ENCODE measurements at regions not wholly inside any gene's neighbourhood (a gene's known extent, or its start where the extent isn't known, plus 50 kb on each side); places are given as distances from the start of the nearest gene placed in this dataset.

- Histone ChIP-seq H3K27me3 (ENCODE audit: control insufficient read depth, insufficient read depth, low read length) (no peaks in the 10 kb centered on the region), H3K36me3 (ENCODE audit: control insufficient read depth, insufficient read depth, low read length) (no peaks in the 10 kb centered on the region), H3K4me3 (ENCODE audit: low read depth, low read length) (no peak overlapping the region)
- no peak for TF ChIP-seq CTCF (IDR thresholded peaks at IDR 0.05; ENCODE audit: insufficient read depth, low read depth, low read length)
- ChIA-PET POLR2A (no interaction called here), CTCF (no interaction called here)
- no peak for DNase-seq (ENCODE audit: low read depth)
Measured at GRCh38 chr2:117411983-117412382, 402.5 kb upstream of the DDX18 start.

- Histone ChIP-seq H3K27me3 (ENCODE audit: control insufficient read depth, insufficient read depth, low read length) (no peaks in the 10 kb centered on the region), H3K4me3 (ENCODE audit: low read depth, low read length) (no peak overlapping the region), H3K36me3 (ENCODE audit: control insufficient read depth, insufficient read depth, low read length) (no peaks in the 10 kb centered on the region)
- ChIA-PET CTCF (no interaction called here), POLR2A (no interaction called here)
- no peak for DNase-seq (ENCODE audit: low read depth)
- TF ChIP-seq CTCF (IDR thresholded peaks at IDR 0.05; ENCODE audit: insufficient read depth, low read depth, low read length) = no peak
Measured at GRCh38 chr2:117432746-117433145, 381.7 kb upstream of the DDX18 start.

- POLR2A ChIA-PET = no interaction called here
- H3K27me3 ChIP-seq (ENCODE audit: control insufficient read depth, insufficient read depth, low read length) = no peaks in the 10 kb centered on the region
- no peak for TF ChIP-seq CTCF (IDR thresholded peaks at IDR 0.05; ENCODE audit: insufficient read depth, low read depth, low read length)
- no peak overlapping the region for H3K4me3 ChIP-seq (ENCODE audit: low read depth, low read length)
- no peaks in the 10 kb centered on the region for H3K36me3 ChIP-seq (ENCODE audit: control insufficient read depth, insufficient read depth, low read length)
- CTCF ChIA-PET = no interaction called here
- no peak for DNase-seq (ENCODE audit: low read depth)
Measured at GRCh38 chr2:117436697-117437096, 377.8 kb upstream of the DDX18 start.

- no peak overlapping the region for H3K4me3 ChIP-seq (ENCODE audit: low read depth, low read length)
- POLR2A ChIA-PET = no interaction called here
- CTCF ChIA-PET = no interaction called here
Measured at GRCh38 chr2:117470311-117471095, 344.0 kb upstream of the DDX18 start.

GRCh38 chr2:117481608-117482007 is 332.9 kb upstream of the DDX18 start:
- POLR2A ChIA-PET = no interaction called here
- no peak for TF ChIP-seq CTCF (IDR thresholded peaks at IDR 0.05; ENCODE audit: insufficient read depth, low read depth, low read length)
- CTCF ChIA-PET = interaction anchor here (1.5 kb wide), 1 partner anchor 9 kb away, joined by 3 read pairs; no protein-coding TSS in a partner anchor
- Histone ChIP-seq H3K4me3 (ENCODE audit: low read depth, low read length) (no peak overlapping the region), H3K36me3 (ENCODE audit: control insufficient read depth, insufficient read depth, low read length) (no peaks in the 10 kb centered on the region), H3K27me3 (ENCODE audit: control insufficient read depth, insufficient read depth, low read length) (no peaks in the 10 kb centered on the region)
- no peak for DNase-seq (ENCODE audit: low read depth)

More at GRCh38 chr2:117470311-117471095, 344.0 kb upstream of the DDX18 start:
- no peak for DNase-seq (ENCODE audit: low read depth)
- Histone ChIP-seq H3K27me3 (ENCODE audit: control insufficient read depth, insufficient read depth, low read length) (no peaks in the 10 kb centered on the region), H3K36me3 (ENCODE audit: control insufficient read depth, insufficient read depth, low read length) (no peaks in the 10 kb centered on the region)
- no peak for TF ChIP-seq CTCF (IDR thresholded peaks at IDR 0.05; ENCODE audit: insufficient read depth, low read depth, low read length)

Data from BJ (cell line).